GM18907 (cell line): ENCODE measurements at regions not wholly inside any gene's neighbourhood (a gene's known extent, or its start where the extent isn't known, plus 50 kb on each side); places are given as distances from the start of the nearest gene placed in this dataset.
"Not testable (repeated sequence)": the region's sequence is repeated elsewhere in the genome, so short reads cannot be mapped to it uniquely, and the experiment has no call there.

Experiments
- ATAC-seq: cut with Tn5 transposase; IDR thresholded peaks from one replicate; pipeline ENCODE4 v1.9.1; 2021; ENCODE audit warnings: mild to moderate bottlenecking, moderate library complexity; ENCODE audit not compliant: unreplicated experiment

- no peak for ATAC-seq
Observed at GRCh38 chr13:74747186-74747955, 613.2 kb upstream of the KLF12 start.

- no peak for ATAC-seq
Observed at GRCh38 chr13:74743992-74744391, 609.8 kb upstream of the KLF12 start.

- no peak for ATAC-seq
Observed at GRCh38 chr13:74741732-74742131, 607.5 kb upstream of the KLF12 start.

GRCh38 chr13:74732736-74733385 lies 598.7 kb upstream of the KLF12 start:
- no peak for ATAC-seq

- ATAC-seq: no peak
Observed at GRCh38 chr13:74731731-74732130, 597.5 kb upstream of the KLF12 start.

GRCh38 chr13:74730556-74731331 lies 596.5 kb upstream of the KLF12 start:
- ATAC-seq: no peak

- ATAC-seq: no peak
Observed at GRCh38 chr13:74726206-74726605, 592.0 kb upstream of the KLF12 start.

- ATAC-seq: not testable (repeated sequence)
Observed at GRCh38 chr13:74718232-74718842, 584.1 kb upstream of the KLF12 start.

GRCh38 chr13:74715718-74716117 lies 581.5 kb upstream of the KLF12 start:
- no peak for ATAC-seq

- no peak for ATAC-seq
Observed at GRCh38 chr13:74710006-74710405, 575.8 kb upstream of the KLF12 start.

GRCh38 chr13:74709226-74709625 lies 575.0 kb upstream of the KLF12 start:
- no peak for ATAC-seq

GRCh38 chr13:74708629-74709028 lies 574.4 kb upstream of the KLF12 start:
- no peak for ATAC-seq

GRCh38 chr13:74707291-74707690 lies 573.1 kb upstream of the KLF12 start:
- ATAC-seq: no peak

GRCh38 chr13:74706801-74707200 lies 572.6 kb upstream of the KLF12 start:
- ATAC-seq: no peak

- no peak for ATAC-seq
Observed at GRCh38 chr13:74705438-74705837, 571.2 kb upstream of the KLF12 start.

- ATAC-seq: no peak
Observed at GRCh38 chr13:74703855-74704387, 569.7 kb upstream of the KLF12 start.

- no peak for ATAC-seq
Observed at GRCh38 chr13:74696148-74696922, 562.1 kb upstream of the KLF12 start.

- ATAC-seq: no peak
Observed at GRCh38 chr13:74695021-74695800, 561.0 kb upstream of the KLF12 start.

GRCh38 chr13:74687442-74688182 lies 553.4 kb upstream of the KLF12 start:
- ATAC-seq: no peak
